RPMI8226 (cell line): ENCODE measurements at regions not wholly inside any gene's neighbourhood (a gene's known extent, or its start where the extent isn't known, plus 50 kb on each side); places are given as distances from the start of the nearest gene placed in this dataset.
"Not testable (repeated sequence)": the region's sequence is repeated elsewhere in the genome, so short reads cannot be mapped to it uniquely, and the experiment has no call there.

ENCODE experiments used
- DNase-seq: peaks from one replicate; pipeline ENCODE4 v3.0.0-alpha.2; 2015

- DNase-seq: no peak
Measured at GRCh38 chr5:85428426-85428934, 1043.8 kb upstream of the EDIL3 start.

GRCh38 chr5:85431726-85432125 is 1047.0 kb upstream of the EDIL3 start:
- not testable (repeated sequence) for DNase-seq

- no peak for DNase-seq
Measured at GRCh38 chr5:85441156-85441555, 1056.5 kb upstream of the EDIL3 start.

GRCh38 chr5:85441853-85442252 is 1057.2 kb upstream of the EDIL3 start:
- no peak for DNase-seq

- no peak for DNase-seq
Measured at GRCh38 chr5:85452322-85453025, 1067.8 kb upstream of the EDIL3 start.

- no peak for DNase-seq
Measured at GRCh38 chr5:85453026-85453349, 1068.3 kb upstream of the EDIL3 start.

- no peak for DNase-seq
Measured at GRCh38 chr5:85458319-85458718, 1073.6 kb upstream of the EDIL3 start.

- DNase-seq: no peak
Measured at GRCh38 chr5:85462957-85463356, 1078.3 kb upstream of the EDIL3 start.

GRCh38 chr5:85466423-85466822 is 1081.7 kb upstream of the EDIL3 start:
- DNase-seq: no peak

- DNase-seq: no peak
Measured at GRCh38 chr5:85472749-85473148, 1088.1 kb upstream of the EDIL3 start.

GRCh38 chr5:85475151-85475550 is 1090.5 kb upstream of the EDIL3 start:
- DNase-seq: not testable (repeated sequence)

- DNase-seq: no peak
Measured at GRCh38 chr5:85476617-85477016, 1091.9 kb upstream of the EDIL3 start.

GRCh38 chr5:85479849-85480248 is 1095.2 kb upstream of the EDIL3 start:
- DNase-seq: no peak

GRCh38 chr5:85484982-85485574 is 1100.4 kb upstream of the EDIL3 start:
- peak; percentile 6 for DNase-seq

- no peak for DNase-seq
Measured at GRCh38 chr5:85488295-85488694, 1103.6 kb upstream of the EDIL3 start.

GRCh38 chr5:85500869-85501268 is 1116.2 kb upstream of the EDIL3 start:
- no peak for DNase-seq

GRCh38 chr5:85512896-85513295 is 1104.8 kb upstream of the COX7C start:
- no peak for DNase-seq

GRCh38 chr5:85515588-85515987 is 1102.2 kb upstream of the COX7C start:
- no peak for DNase-seq

GRCh38 chr5:85517386-85517785 is 1100.4 kb upstream of the COX7C start:
- DNase-seq: no peak

- no peak for DNase-seq
Measured at GRCh38 chr5:85533341-85534047, 1084.2 kb upstream of the COX7C start.

- DNase-seq: peak; percentile 25
Measured at GRCh38 chr5:85538362-85538761, 1079.4 kb upstream of the COX7C start.

GRCh38 chr5:85545129-85545528 is 1072.6 kb upstream of the COX7C start:
- DNase-seq: no peak

- DNase-seq: no peak
Measured at GRCh38 chr5:85549229-85549628, 1068.5 kb upstream of the COX7C start.
